IPS-NIHi7 (cell line): ENCODE measurements at regions not wholly inside any gene's neighbourhood (a gene's known extent, or its start where the extent isn't known, plus 50 kb on each side); places are given as distances from the start of the nearest gene placed in this dataset.
"Not testable (repeated sequence)": the region's sequence is repeated elsewhere in the genome, so short reads cannot be mapped to it uniquely, and the experiment has no call there.

Source experiments
- DNase-seq: peaks from one replicate; pipeline ENCODE4 v3.0.0; 2012; ENCODE audit warnings: mixed read lengths; ENCODE audit errors: extremely low spot score

GRCh38 chr6:115873901-115874300, 186.8 kb downstream of the FRK start:
- no peak for DNase-seq

DNA sequence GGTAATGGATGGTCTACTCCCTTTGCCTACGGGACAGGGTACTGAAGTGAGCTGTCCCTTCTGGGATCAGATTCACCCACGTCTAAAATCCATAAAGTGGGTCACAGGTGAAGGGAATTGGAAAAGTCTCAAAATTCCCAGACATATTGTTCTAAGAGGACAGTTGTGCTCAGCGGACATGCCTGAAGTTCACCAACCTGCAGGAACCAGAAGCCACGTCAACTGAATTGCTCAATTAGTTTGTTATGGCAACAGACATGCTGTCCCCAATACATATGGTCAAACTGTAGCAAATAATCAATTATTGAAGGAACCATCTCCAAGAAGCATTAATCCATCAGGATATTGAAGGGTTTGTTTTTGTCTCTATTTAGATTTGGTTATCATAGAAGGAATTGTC, 190.2 kb downstream of the FRK start:
- DNase-seq = no peak

DNA sequence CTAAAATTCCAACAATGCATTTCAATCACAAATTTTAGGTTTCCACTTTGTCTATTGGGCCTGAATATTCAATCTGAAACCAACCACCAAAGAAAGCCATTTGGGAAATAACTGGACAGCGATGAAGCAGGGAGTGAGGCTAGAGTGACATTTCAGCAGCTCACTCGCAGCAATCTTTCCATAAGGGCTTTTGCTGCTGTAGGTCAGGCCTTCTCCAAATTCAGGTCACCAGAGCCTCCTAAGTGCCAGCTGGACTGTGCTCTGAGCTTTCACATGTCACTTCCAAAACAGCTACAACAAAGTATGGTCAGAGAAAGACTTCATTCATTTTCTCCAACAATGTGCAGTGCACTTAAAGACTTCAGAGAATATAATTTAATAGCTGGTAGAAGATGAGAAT, 194.8 kb downstream of the FRK start:
- DNase-seq = no peak

GRCh38 chr6:115863211-115863610, 197.5 kb downstream of the FRK start:
- no peak for DNase-seq

GRCh38 chr6:115861658-115862057, 199.0 kb downstream of the FRK start:
- DNase-seq = not testable (repeated sequence)

GRCh38 chr6:115859577-115859976, 201.1 kb downstream of the FRK start:
- not testable (repeated sequence) for DNase-seq

DNA sequence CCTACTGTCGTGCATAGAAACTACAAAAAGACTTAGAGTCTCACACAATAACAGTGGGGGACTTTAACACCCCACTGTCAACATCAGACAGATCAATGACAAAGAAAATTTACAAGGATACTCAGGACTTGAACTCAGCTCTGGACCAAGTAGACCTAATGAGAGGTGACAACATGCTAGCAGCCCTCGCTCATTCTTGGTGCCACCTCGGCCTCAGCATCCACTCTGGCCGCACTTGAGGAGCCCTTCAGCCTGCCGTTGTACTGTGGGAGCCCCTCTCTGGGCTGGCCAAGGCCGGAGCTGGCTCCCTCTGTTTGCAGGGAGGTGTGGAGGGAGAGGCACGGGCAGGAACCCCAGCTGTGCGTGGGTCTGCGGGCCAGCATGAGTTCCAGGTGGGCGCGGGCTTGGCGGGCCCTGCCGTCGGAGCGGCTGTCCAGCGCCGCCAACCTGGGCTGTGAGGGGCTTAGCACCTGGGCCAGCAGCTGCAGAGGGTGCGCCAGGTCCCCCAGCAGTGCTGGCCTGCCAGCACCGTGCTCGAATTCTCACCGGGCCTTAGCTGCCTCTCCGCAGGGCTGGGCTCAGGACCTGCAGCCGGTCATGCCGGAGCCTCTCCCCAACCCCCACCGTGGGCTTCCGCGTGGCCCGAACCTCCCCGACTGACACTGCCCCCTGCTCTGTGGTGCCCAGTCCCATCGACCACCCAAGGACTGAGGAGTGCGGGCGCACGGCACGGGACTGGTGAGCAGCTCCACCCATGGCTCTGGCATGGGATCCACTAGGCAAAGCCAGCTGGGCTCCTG, 205.6 kb downstream of the FRK start:
- no peak for DNase-seq

GRCh38 chr6:115847671-115848070, 213.0 kb downstream of the FRK start:
- DNase-seq = no peak

DNA sequence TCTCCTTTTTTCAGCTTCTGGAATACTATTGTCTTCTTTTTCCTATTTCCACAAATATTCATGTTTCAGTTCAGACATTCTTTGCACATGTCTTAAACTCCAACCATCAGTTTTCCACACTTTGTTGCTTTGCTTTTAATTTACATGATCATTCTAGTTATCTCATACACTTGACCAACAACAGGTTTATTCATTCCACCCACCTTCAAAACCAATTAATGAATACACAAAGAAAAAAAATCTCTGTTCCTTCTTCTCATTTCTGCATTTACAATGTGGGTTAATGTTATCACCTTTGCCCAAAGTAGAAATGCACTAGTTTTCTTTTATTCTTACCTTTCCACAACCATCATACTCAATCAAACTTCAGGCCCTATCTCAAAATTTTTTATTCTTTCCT, 216.7 kb downstream of the FRK start:
- DNase-seq = no peak

GRCh38 chr6:115842338-115842737, 218.4 kb downstream of the FRK start:
- DNase-seq = no peak

DNA sequence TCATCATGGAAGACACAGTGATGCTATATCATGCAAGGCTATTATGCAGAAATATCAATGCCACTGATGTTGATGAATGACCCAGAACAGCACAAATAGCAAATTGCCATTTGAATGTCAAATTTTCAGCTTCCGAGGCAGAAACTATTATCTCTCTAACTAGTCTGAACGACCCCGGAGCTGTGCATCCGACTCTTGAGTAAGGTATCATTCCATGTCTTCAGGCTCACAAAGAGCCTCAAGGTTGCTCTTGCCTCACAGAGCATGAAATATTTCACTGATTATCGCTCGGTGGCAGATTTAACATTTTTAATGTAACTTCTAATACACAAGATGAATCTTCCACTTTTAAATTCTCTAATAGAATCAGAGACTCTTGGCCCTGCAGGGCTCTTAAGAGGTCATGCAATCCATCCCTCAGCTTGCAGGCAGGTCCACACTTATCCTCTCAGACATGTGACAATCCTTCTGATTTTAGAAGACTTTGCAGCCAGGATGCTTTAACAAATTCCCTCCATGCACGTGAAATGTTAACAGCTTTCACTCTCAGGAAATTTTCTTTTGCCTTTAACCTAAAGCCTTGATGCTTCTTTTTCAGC, 221.0 kb downstream of the FRK start:
- DNase-seq = no peak

GRCh38 chr6:115838763-115839401, 221.8 kb downstream of the FRK start:
- peak; percentile 76 for DNase-seq

DNA sequence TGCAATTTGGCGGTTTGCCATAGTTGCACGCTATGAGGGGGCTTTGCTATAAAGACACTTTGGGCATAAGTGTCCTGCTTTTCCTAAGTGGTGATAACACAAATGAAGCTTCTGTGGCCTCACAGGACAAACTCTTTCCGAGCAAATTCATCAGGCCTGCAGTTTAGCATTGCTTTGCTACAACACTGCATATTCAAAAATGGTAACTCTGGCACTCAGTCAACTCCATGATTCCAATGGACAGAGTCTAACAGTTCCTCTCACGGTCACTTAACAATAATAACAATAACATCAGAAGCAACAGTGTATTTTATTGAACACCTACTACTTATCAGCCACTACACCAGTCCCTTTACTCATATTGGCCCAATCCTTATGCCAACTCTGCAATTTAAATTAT, 222.5 kb downstream of the FRK start:
- DNase-seq = no peak

GRCh38 chr6:115836374-115836773, 224.3 kb downstream of the FRK start:
- not testable (repeated sequence) for DNase-seq

GRCh38 chr6:115835314-115835713, 225.4 kb downstream of the FRK start:
- no peak for DNase-seq

- DNase-seq = not testable (repeated sequence)
Measured at GRCh38 chr6:115834542-115834941, 226.1 kb downstream of the FRK start.

- DNase-seq = no peak
Measured at GRCh38 chr6:115832786-115833185, 227.9 kb downstream of the FRK start.

- DNase-seq = no peak
Measured at GRCh38 chr6:115832186-115832585, 228.5 kb downstream of the FRK start.

- no peak for DNase-seq
Measured at GRCh38 chr6:115830895-115831294, 229.8 kb downstream of the FRK start.

DNA sequence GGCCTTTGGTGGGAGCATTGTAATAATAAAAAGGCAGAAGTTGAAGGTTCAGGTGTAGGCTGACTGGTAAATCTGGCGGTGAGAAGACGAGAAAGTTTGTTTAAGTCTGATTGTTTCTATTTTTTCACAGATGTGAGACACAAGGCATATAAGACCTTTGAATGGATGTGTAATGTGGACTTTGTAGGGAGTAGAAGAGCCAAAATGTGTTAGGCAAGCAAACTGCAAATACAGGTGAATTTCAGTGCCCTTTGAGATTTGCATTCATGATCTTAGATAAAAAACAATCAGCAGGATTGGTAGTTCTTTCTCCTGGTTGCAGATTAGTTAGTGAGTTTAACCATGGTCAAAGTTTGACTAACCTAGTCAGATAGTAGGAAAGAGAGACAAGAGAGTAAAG, 238.9 kb downstream of the FRK start:
- DNase-seq = no peak

DNA sequence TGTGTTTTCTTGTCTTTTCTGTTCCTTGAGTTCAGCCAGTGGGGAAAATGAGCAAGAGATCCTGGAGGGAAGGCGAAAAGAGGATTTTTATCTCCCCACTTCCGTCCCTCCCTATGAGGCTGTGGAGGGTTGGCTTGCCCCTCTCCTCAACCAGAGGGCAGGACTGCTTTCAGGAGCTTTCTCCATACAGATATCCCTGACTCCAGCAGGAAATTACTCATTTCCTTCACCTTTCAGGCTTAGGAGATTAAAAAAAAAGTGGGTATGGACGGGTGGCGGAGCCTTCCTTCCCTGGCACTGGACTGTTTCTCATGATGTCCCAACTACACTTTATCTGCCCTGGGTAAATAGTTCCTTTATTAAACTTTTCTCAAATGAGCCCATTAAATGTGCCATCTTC, 241.2 kb downstream of the FRK start:
- DNase-seq = no peak

DNA sequence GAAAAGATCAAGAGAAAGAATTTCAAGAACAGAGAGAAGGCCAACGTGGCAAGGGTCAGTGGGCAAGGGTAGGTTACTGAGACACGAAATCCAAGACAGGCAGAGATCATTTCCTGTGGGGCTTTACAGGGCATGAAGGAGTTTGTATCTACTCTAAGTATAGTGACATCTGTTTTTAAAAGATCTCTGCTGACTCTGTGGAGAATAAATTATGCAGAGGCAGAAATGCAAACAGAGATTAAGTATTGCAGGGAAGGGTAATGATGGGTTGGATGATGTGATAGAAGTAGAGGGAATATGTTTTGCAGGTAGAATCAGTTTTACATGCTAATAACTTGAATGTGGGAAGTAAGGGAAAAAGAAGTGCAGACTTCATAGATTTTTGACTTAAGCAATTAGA, 243.5 kb downstream of the FRK start:
- no peak for DNase-seq

DNA sequence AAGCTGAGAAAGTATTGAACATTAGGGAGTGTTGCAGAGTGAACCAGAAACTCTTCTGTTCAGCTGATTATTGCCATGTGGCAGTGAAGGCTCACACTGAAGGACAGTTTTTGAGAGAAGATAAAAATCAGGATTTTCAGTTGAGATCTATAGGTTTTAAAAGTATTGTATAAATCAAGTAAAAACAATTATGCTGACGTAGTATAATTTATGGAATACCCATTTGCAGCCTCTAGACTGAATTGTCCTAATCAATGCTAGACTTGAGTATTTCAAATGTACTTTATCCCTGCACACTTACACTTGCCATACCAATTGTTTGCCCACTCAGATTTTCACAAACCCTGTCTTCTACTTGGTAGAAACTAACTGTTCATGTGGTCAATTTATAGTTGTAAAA, 245.8 kb downstream of the FRK start:
- DNase-seq = no peak
